ENCODE measurements at regions not wholly inside any gene's neighbourhood (a gene's known extent, or its start where the extent isn't known, plus 50 kb on each side); places are given as distances from the start of the nearest gene placed in this dataset.

DNA sequence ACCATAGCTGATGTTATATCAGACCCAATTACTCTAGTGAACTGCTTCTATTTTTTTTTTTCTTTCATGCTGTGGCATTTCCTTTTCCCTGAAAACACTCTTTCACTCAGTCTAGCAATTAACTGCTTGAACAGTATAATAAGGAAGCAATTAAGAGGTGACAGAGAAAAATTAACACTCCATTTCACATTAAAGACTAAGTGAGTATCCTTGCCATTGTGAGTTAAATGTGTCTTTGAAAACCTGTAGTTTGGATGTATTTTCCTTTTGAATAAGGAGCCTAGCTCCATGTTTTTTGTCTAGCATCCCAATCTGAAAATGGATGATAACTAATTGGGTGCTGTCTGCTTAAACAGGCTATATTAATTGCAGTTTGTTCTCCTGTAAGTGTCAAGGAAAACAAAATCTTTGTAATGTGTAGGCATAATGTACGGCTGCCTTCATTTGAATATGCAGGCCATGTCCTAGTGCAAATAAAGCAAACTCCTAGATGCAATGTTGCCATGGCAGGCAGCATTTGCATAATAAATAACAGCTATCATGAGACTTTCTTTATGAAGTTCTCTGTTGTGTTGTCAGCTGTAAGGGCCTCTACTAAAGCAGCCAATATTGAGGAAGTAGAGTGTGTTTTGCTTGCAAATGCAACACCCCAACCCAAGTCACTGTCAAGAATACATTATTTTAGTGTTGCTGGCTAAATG is 416.7 kb downstream of the ZIC3 start:
- TF ChIP-seq, protein P1, sequence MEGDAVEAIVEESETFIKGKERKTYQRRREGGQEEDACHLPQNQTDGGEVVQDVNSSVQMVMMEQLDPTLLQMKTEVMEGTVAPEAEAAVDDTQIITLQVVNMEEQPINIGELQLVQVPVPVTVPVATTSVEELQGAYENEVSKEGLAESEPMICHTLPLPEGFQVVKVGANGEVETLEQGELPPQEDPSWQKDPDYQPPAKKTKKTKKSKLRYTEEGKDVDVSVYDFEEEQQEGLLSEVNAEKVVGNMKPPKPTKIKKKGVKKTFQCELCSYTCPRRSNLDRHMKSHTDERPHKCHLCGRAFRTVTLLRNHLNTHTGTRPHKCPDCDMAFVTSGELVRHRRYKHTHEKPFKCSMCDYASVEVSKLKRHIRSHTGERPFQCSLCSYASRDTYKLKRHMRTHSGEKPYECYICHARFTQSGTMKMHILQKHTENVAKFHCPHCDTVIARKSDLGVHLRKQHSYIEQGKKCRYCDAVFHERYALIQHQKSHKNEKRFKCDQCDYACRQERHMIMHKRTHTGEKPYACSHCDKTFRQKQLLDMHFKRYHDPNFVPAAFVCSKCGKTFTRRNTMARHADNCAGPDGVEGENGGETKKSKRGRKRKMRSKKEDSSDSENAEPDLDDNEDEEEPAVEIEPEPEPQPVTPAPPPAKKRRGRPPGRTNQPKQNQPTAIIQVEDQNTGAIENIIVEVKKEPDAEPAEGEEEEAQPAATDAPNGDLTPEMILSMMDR (conservative IDR thresholded peaks at IDR 0.05; ENCODE audit: low read length) = no peak
- no peak for TF ChIP-seq EZH2phosphoT487 (IDR thresholded peaks at IDR 0.05; ENCODE audit: borderline replicate concordance)
